AG10803 (cell line): ENCODE measurements at regions not wholly inside any gene's neighbourhood (a gene's known extent, or its start where the extent isn't known, plus 50 kb on each side); places are given as distances from the start of the nearest gene placed in this dataset.

Experiments
- DNase-seq: peaks from one replicate; pipeline ENCODE4 v3.0.0; 2010; ENCODE audit warnings: low read depth
- H3K4me3 ChIP-seq: 2 replicates; pipeline ENCODE4 v1.5.1; 2011; ENCODE audit warnings: mild to moderate bottlenecking, low read length, control low read depth
- TF ChIP-seq, protein P1 (sequence below): conservative IDR thresholded peaks from 2 replicates; pipeline ENCODE4 v1.5.1; 2011; ENCODE audit warnings: mild to moderate bottlenecking, low read length, control low read depth, inconsistent platforms

- DNase-seq, result peak; percentile 45
- no peak overlapping the region for H3K4me3 ChIP-seq
- TF ChIP-seq, protein P1, sequence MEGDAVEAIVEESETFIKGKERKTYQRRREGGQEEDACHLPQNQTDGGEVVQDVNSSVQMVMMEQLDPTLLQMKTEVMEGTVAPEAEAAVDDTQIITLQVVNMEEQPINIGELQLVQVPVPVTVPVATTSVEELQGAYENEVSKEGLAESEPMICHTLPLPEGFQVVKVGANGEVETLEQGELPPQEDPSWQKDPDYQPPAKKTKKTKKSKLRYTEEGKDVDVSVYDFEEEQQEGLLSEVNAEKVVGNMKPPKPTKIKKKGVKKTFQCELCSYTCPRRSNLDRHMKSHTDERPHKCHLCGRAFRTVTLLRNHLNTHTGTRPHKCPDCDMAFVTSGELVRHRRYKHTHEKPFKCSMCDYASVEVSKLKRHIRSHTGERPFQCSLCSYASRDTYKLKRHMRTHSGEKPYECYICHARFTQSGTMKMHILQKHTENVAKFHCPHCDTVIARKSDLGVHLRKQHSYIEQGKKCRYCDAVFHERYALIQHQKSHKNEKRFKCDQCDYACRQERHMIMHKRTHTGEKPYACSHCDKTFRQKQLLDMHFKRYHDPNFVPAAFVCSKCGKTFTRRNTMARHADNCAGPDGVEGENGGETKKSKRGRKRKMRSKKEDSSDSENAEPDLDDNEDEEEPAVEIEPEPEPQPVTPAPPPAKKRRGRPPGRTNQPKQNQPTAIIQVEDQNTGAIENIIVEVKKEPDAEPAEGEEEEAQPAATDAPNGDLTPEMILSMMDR, result peak; percentile 58
Measured at GRCh38 chr2:121897335-121897970, 142.0 kb downstream of the TSN start.

DNA sequence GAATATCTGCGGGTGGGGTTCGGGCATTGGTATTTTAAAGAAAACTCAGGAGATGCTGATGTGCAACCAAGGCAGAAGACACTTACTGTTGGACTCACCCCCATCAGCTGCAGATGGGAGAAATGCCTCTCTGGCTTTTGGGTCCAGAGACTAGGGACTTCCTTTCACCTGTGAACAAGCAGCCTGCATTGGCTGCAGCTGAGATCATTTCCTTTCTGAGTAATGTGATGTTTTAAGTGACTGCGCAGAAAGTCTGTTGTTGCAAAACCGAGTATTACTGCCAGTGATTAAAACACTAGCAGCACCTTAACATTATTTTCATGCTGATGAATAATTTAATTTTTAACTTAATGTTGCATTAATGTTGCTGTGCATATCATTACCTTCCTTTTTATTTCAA is 143.0 kb downstream of the TSN start:
- peak; percentile 66 for DNase-seq
- H3K4me3 ChIP-seq, result no peak overlapping the region
- TF ChIP-seq, protein P1, result no peak

- TF ChIP-seq, protein P1, result no peak
- DNase-seq, result no peak
- H3K4me3 ChIP-seq, result no peak overlapping the region
Measured at GRCh38 chr2:121900391-121900790, 144.9 kb downstream of the TSN start.

- TF ChIP-seq, protein P1, result peak; percentile 43
- H3K4me3 ChIP-seq, result peak overlapping the region; percentile 56
- peak; percentile 57 for DNase-seq
Measured at GRCh38 chr2:121902171-121902591, 146.7 kb downstream of the TSN start.

DNA sequence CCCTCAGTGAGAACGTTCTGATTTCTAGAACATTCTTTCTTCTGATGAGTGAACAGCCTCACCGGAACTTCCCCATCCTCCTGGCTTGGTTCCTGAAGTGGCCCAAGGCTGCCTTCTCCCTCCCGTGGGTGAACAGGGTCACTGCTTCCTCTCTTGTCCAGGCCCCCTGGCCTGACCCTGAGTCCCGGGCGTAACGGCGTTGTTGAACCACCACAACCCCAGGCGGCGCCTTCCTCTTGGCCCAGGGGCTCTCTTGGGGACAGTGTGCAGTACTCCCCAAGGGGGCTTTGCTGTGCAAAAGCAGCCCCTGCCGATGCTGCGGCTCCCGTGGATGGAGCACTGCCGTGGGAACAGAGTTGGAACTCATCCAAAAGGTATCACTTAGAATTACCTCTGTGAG is 147.2 kb downstream of the TSN start:
- DNase-seq, result no peak
- TF ChIP-seq, protein P1, result no peak
- H3K4me3 ChIP-seq, result peak overlapping the region; percentile 56

DNA sequence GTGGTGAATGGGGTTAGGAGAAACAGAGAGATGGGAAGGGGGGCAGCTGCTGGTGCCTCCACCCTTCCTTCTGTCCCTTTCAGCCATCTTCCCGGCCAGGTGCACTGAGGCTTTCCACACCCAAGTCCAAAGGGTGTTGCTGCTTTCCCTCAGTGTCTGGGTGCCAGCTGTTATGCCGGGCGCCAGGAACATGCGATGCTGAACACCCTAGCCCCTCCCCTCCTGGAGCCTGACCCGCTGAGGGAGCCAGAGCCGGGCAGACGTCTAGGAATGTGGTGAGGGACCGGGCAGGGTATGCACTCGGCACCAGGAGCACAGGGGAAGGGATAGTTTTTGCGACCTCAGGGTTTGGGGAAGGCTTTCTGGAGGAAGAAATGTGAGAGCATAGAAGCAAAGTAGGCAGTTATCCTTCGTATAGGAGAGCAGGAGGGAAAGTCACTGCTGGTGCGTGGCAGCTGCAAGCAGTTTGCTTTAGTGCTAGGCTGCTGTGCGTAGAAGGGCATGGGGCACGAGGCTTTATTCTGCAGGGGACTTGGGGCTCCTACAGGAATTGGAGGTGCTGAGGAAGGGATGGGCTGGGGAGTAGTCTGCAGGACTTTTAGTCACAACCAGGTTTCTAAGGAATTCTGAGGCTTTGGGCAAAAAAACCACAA is 147.7 kb downstream of the TSN start:
- TF ChIP-seq, protein P1, result no peak
- peak overlapping the region; percentile 56 for H3K4me3 ChIP-seq
- DNase-seq, result peak; percentile 45

- no peak for DNase-seq
- H3K4me3 ChIP-seq, result no peak overlapping the region
- TF ChIP-seq, protein P1, result no peak
Measured at GRCh38 chr2:121904656-121905055, 149.2 kb downstream of the TSN start.
